GM23338 (cell line): ENCODE measurements at regions not wholly inside any gene's neighbourhood (a gene's known extent, or its start where the extent isn't known, plus 50 kb on each side); places are given as distances from the start of the nearest gene placed in this dataset.

Experiments
- ATAC-seq: fragments of 200-7000 bp; cut with Tn5 transposase; 3 replicates; pipeline ENCODE4 v1.9.1; 2020
- DNase-seq: peaks from one replicate; pipeline ENCODE4 v3.0.0-alpha.2; 2015; ENCODE audit warnings: low spot score
- H2AFZ ChIP-seq: fragments of 200-600 bp; sonication (generic); 2 replicates; pipeline ENCODE4 v1.8.0; 2016; ENCODE audit warnings: antibody characterized with exemption, mild to moderate bottlenecking, moderate library complexity
- H3F3A ChIP-seq: fragments of 200-600 bp; sonication (generic); replicated peaks from 2 replicates; pipeline ENCODE4 v1.8.0; 2017; ENCODE audit warnings: antibody characterized with exemption, mixed run types, low read depth
- H3K27ac ChIP-seq: fragments of 200-600 bp; sonication (generic); 2 replicates; pipeline ENCODE4 v1.6.1; 2016; ENCODE audit warnings: low read depth
- H3K27me3 ChIP-seq: fragments of 200-600 bp; sonication (generic); 2 replicates; pipeline ENCODE4 v1.8.0; 2016; ENCODE audit warnings: mild to moderate bottlenecking, mixed run types, moderate library complexity; ENCODE audit not compliant: insufficient read depth
- H3K36me3 ChIP-seq: fragments of 200-600 bp; sonication (generic); 2 replicates; pipeline ENCODE4 v1.8.0; 2016; ENCODE audit warnings: mild to moderate bottlenecking; ENCODE audit not compliant: insufficient read depth
- H3K4me1 ChIP-seq: fragments of 200-600 bp; sonication (generic); 2 replicates; pipeline ENCODE4 v1.8.0; 2016; ENCODE audit warnings: mild to moderate bottlenecking, moderate library complexity; ENCODE audit not compliant: insufficient read depth
- H3K4me2 ChIP-seq: fragments of 200-600 bp; sonication (generic); 2 replicates; pipeline ENCODE4 v1.7.1; 2017; ENCODE audit warnings: mixed run types
- H3K4me3 ChIP-seq: fragments of 200-600 bp; sonication (generic); 2 replicates; pipeline ENCODE4 v1.6.1; 2016; ENCODE audit warnings: mixed run types
- H3K79me2 ChIP-seq: fragments of 200-600 bp; sonication (generic); replicated peaks from 2 replicates; pipeline ENCODE4 v1.8.0; 2017; ENCODE audit warnings: mild to moderate bottlenecking; ENCODE audit not compliant: insufficient read depth
- H3K9me2 ChIP-seq: fragments of 200-600 bp; sonication (generic); 2 replicates; pipeline ENCODE4 v1.8.0; 2017; ENCODE audit not compliant: insufficient read depth
- H4K20me1 ChIP-seq: fragments of 200-600 bp; sonication (generic); replicated peaks from 2 replicates; pipeline ENCODE4 v1.8.0; 2017; ENCODE audit warnings: mild to moderate bottlenecking; ENCODE audit not compliant: insufficient read depth
- H3K27ac Mint-ChIP-seq: 2 replicates; pipeline ENCODE4 v1.8.0; 2020; ENCODE audit warnings: inconsistent platforms, mild to moderate bottlenecking, moderate library complexity, mixed read lengths
- H3K27me3 Mint-ChIP-seq: 3 replicates; pipeline ENCODE4 v1.8.0; 2022; ENCODE audit warnings: low read depth, mild to moderate bottlenecking, moderate library complexity, mixed read lengths, inconsistent platforms; ENCODE audit not compliant: insufficient read depth, poor library complexity
- H3K36me3 Mint-ChIP-seq: 3 replicates; pipeline ENCODE4 v1.8.0; 2021; ENCODE audit warnings: low read depth, mild to moderate bottlenecking, inconsistent platforms, moderate library complexity, mixed read lengths
- H3K4me1 Mint-ChIP-seq: 3 replicates; pipeline ENCODE4 v1.8.0; 2020; ENCODE audit warnings: mild to moderate bottlenecking, inconsistent platforms, mixed read lengths
- H3K4me3 Mint-ChIP-seq: 3 replicates; pipeline ENCODE4 v1.8.0; 2021; ENCODE audit warnings: moderate library complexity, mild to moderate bottlenecking, inconsistent platforms, mixed read lengths
- H3K9me3 Mint-ChIP-seq: 3 replicates; pipeline ENCODE4 v1.8.0; 2020; ENCODE audit warnings: moderate library complexity, mild to moderate bottlenecking, inconsistent platforms, mixed read lengths
- CREB1 ChIP-seq: fragments of 250-450 bp; sonication (Bioruptor Pico); IDR thresholded peaks from 2 replicates; pipeline ENCODE4 v1.5.0; 2020; ENCODE audit warnings: low read depth, mild to moderate bottlenecking, moderate library complexity
- CTCF ChIP-seq, 2 experiments: fragments of 200-600 bp in 1 of 2; sonication (generic) in 1 of 2; conservative IDR thresholded peaks; 2 replicates each; pipeline versions ENCODE4 v1.5.1 to v1.6.1; 2016 to 2017; ENCODE audit warnings: antibody characterized with exemption in 2 of 2, low read depth in 2 of 2, mild to moderate bottlenecking in 2 of 2, moderate library complexity in 1 of 2
- ETS1 ChIP-seq: IDR thresholded peaks from 2 replicates; pipeline ENCODE4 v1.6.1; 2016; ENCODE audit warnings: antibody characterized with exemption
- EZH2 ChIP-seq: fragments of 200-600 bp; sonication (generic); IDR thresholded peaks from one replicate; pipeline ENCODE4 v1.8.0; 2017; ENCODE audit warnings: antibody characterized with exemption, mild to moderate bottlenecking, low read depth; ENCODE audit not compliant: unreplicated experiment
- JUNB ChIP-seq: IDR thresholded peaks from one replicate; pipeline ENCODE4 v1.6.1; 2016; ENCODE audit warnings: antibody characterized with exemption; ENCODE audit not compliant: unreplicated experiment
- NANOG ChIP-seq: IDR thresholded peaks from 2 replicates; pipeline ENCODE4 v1.6.1; 2016; ENCODE audit warnings: antibody characterized with exemption, borderline replicate concordance
- POLR2AphosphoS5 ChIP-seq: IDR thresholded peaks from 2 replicates; pipeline ENCODE4 v1.6.1; 2016; ENCODE audit warnings: antibody characterized with exemption, low read depth
- REST ChIP-seq: IDR thresholded peaks from one replicate; pipeline ENCODE4 v1.6.1; 2018; ENCODE audit warnings: antibody characterized with exemption; ENCODE audit not compliant: unreplicated experiment
- STAT1 ChIP-seq: IDR thresholded peaks from one replicate; pipeline ENCODE4 v1.6.1; 2016; ENCODE audit warnings: antibody characterized with exemption; ENCODE audit not compliant: unreplicated experiment
- ZNF114 ChIP-seq: fragments of 250-450 bp; sonication (Bioruptor Pico); IDR thresholded peaks from 2 replicates; pipeline ENCODE4 v1.5.0; 2020; ENCODE audit warnings: mild to moderate bottlenecking, moderate library complexity
- ZNF331 ChIP-seq: fragments of 250-450 bp; sonication (Bioruptor Pico); IDR thresholded peaks from 2 replicates; pipeline ENCODE4 v1.5.0; 2020; ENCODE audit warnings: low read depth, mild to moderate bottlenecking, moderate library complexity

- TF ChIP-seq ETS1 (no peak), JUNB (no peak), CTCF (conservative IDR thresholded peaks at IDR 0.05; ENCODE audit: low read depth in 2 of 2) (no peak), NANOG (no peak), POLR2AphosphoS5 (no peak)
These were observed 274.1 kb upstream of the CITED2 start (continued) for GRCh38 chr6:139648430-139649000.

- Histone ChIP-seq H3K9me2 (peaks cover 7% of the 10 kb centered on the region; the same call in 1 of the 2 replicates), H3K4me1 (no peaks in the 10 kb centered on the region), H3K27ac (no peak overlapping the region), H3K4me2 (no peak overlapping the region), H3K4me3 (no peak overlapping the region), H4K20me1 (no peaks in the 10 kb centered on the region), H2AFZ (no peak overlapping the region), H3K79me2 (no peaks in the 10 kb centered on the region), H3K27me3 (no peaks in the 10 kb centered on the region), H3F3A (no peaks in the 10 kb centered on the region), H3K36me3 (no peaks in the 10 kb centered on the region; the same call in 1 of the 2 replicates)
- H3K4me1 Mint-ChIP-seq: peaks cover 8% of the 10 kb centered on the region
- no peak overlapping the region for H3K27ac Mint-ChIP-seq
- DNase-seq (no peak), ATAC-seq (no peak)
- no peaks in the 10 kb centered on the region; the same call in 2 of the 3 replicates for H3K36me3 Mint-ChIP-seq
- H3K9me3 Mint-ChIP-seq: no peaks in the 10 kb centered on the region
- H3K4me3 Mint-ChIP-seq: no peak overlapping the region
- H3K27me3 Mint-ChIP-seq: peaks cover 1% of the 10 kb centered on the region
- TF ChIP-seq ETS1 (no peak), CTCF (conservative IDR thresholded peaks at IDR 0.05; ENCODE audit: low read depth in 2 of 2) (no peak), STAT1 (no peak), JUNB (no peak), POLR2AphosphoS5 (no peak), ZNF114 (no peak), ZNF331 (CRISPR knock-in tag) (no peak), REST (no peak), EZH2 (no peak), CREB1 (CRISPR knock-in tag) (no peak)
These were observed 273.4 kb upstream of the CITED2 start for GRCh38 chr6:139647841-139648240.
